Vagina (tissue), 2 donors: ENCODE measurements at regions not wholly inside any gene's neighbourhood (a gene's known extent, or its start where the extent isn't known, plus 50 kb on each side); places are given as distances from the start of the nearest gene placed in this dataset.

Source experiments
- CTCF ChIP-seq, 3 experiments: fragments of 450-650 bp in 2 of 3; fragments of 200-600 bp in 1 of 3; sonication (generic) in 1 of 3; IDR thresholded peaks; one replicate each; pipeline ENCODE4 v1.5.1; 2017 to 2019; ENCODE audit warnings: antibody characterized with exemption in 3 of 3, mild to moderate bottlenecking in 2 of 3, moderate library complexity in 2 of 3
- POLR2A ChIP-seq, 2 donors: fragments of 450-650 bp; IDR thresholded peaks; one replicate each; pipeline ENCODE4 v1.6.1; 2017; ENCODE audit warnings: antibody characterized with exemption in 2 of 2, mild to moderate bottlenecking in 2 of 2, moderate library complexity in 2 of 2

GRCh38 chr17:55873017-55873758 is 122.3 kb downstream of the PCTP start:
- TF ChIP-seq CTCF (IDR thresholded peaks at IDR 0.05) (no peak), POLR2A (IDR thresholded peaks at IDR 0.05) (no peak)
